ENCODE measurements at regions not wholly inside any gene's neighbourhood (a gene's known extent, or its start where the extent isn't known, plus 50 kb on each side); places are given as distances from the start of the nearest gene placed in this dataset.

DNA sequence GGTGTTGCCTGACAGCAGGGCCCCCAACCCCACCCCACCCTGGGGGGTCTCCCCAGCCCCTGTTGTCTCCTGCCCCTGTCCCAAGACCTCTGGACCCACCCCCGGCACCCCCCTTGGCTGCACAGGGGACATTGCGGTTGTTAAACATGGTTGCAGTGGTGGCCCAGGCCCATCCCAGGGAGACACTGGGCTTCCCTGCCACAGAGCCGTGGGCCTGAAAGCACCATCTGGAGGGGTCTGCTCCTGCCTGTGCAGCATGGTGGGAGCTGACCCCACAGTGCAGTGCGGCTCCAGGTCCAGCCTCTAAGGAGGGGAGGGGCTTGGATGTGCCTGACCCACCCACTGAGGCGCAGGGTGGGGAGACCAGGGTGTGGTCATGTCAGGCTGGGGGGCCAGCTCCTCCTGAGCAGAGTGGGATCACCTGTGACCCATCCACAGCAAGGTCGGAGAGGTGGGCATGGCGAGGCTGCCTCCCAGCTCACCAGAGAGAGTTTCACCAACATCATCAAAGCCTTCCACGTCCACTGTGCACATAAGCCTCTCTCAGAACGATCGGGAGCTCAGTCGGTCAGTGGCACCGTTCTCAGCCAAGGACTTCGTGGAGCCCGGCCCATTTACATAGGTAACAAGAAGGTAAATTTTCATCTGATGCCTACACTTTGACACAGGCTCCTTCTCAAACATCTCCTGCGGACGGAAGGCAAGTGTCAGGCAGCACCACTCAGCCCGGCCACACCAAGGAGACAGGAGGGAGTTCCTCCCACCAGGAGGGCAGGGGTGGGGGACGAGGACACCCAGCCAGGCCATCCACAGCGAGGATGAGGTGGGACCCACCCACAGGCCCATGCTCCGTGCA, 201.1 kb downstream of the BRD1 start (continued):
- TF ChIP-seq ZBTB33 (IDR thresholded peaks at IDR 0.05; ENCODE audit: extremely low read depth, insufficient replicate concordance, low read length) (no peak), CBX3 (IDR thresholded peaks at IDR 0.05; ENCODE audit: low read depth) (no peak)

DNA sequence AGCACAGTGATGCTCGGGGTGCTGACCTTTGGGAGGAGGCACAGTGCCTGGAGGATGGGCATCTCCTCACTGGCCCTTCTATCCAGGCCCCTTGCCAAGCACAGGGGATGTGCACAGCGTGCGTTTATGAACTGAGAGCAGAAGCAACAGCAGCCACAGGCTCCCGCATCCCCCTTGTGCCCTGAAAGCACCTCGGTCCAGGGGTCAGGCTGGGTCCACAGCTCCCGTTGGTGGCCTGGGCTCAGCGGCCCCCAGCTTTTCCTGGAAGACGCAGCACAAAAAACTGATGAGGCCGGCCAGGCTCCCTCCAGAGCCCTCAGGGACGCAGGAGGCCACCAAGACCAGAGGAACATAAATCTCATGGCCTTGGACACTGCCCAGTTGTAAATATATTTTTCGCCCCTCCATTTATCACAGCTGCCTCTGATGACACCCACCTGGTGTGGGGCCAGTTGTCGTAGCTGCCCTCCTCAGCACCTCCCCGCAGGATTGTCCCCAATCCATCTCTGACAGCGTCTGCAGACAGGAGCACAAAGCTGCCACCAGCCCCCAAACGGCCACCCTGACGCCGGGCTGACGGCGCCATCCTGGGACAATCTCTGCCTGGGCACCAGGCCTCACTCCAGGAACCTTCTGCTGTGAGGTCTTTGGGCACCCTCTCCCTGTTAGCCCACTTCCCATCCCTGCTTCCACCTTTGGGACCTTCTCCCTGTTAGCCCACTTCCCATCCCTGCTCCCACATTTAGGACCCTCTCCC, 203.1 kb downstream of the BRD1 start:
- Histone ChIP-seq H3K79me2 (ENCODE audit: insufficient read depth, low read length) (peaks cover 64% of the 10 kb centered on the region), H3K9ac (ENCODE audit: low read length) (no peak overlapping the region), H3K27ac (ENCODE audit: low read depth, low read length) (no peak overlapping the region), H3K4me2 (ENCODE audit: low read length) (no peak overlapping the region), H3K4me3 (replicated peaks in 1 of 2; ENCODE audit: low read depth in 1 of 2, low read length in 2 of 2) (no peak overlapping the region), H3K9me3 (ENCODE audit: control insufficient read depth in 1 of 2, insufficient read depth in 1 of 2, low read depth in 1 of 2, low read length in 2 of 2) (no peaks in the 10 kb centered on the region), H3K4me1 (ENCODE audit: control insufficient read depth in 1 of 2, insufficient read depth in 2 of 2, low read length in 2 of 2) (no peaks in the 10 kb centered on the region), H3K36me3 (ENCODE audit: control insufficient read depth in 1 of 2, insufficient read depth in 2 of 2, low read length in 2 of 2) (no peaks in the 10 kb centered on the region), H2AFZ (ENCODE audit: low read depth, low read length, poor library complexity, severe bottlenecking) (no peak overlapping the region), H3K27me3 (ENCODE audit: insufficient read depth, low read length) (no peaks in the 10 kb centered on the region), H3K9me2 (ENCODE audit: insufficient read depth) (no peaks in the 10 kb centered on the region), H4K20me1 (ENCODE audit: insufficient read depth) (no peaks in the 10 kb centered on the region)
- RAD21 ChIA-PET (ENCODE audit: low non-redundant PET in 1 of 2, low total read pairs in 2 of 2, uncharacterized antibody in 2 of 2, unreplicated experiment in 2 of 2) = no interaction called here
- intact Hi-C loops (cut with micrococcal nuclease) = no loop called here
- ATAC-seq = no peak
- POLR2A ChIA-PET = no interaction called here
- no TSS peak for BruUV-seq (replicated peaks)
- CTCF ChIA-PET = no interaction called here
- DNase-seq (ENCODE audit: low read depth, low spot score) = no peak
- TF ChIP-seq FOSL1 (IDR thresholded peaks at IDR 0.05; ENCODE audit: low read depth) = no peak
- TF ChIP-seq SIN3A (IDR thresholded peaks at IDR 0.05; ENCODE audit: low read depth) = no peak
- no peak for TF ChIP-seq MAX (IDR thresholded peaks at IDR 0.05)
- no peak for TF ChIP-seq EZH2phosphoT487 (IDR thresholded peaks at IDR 0.05; ENCODE audit: borderline replicate concordance)
- TF ChIP-seq CBX3 (IDR thresholded peaks at IDR 0.05; ENCODE audit: low read depth) = no peak
- TF ChIP-seq, protein P1, sequence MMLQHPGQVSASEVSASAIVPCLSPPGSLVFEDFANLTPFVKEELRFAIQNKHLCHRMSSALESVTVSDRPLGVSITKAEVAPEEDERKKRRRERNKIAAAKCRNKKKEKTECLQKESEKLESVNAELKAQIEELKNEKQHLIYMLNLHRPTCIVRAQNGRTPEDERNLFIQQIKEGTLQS (IDR thresholded peaks at IDR 0.05) = no peak
- TF ChIP-seq SP1 (IDR thresholded peaks at IDR 0.05; ENCODE audit: low read depth) = no peak
- TF ChIP-seq ZFX (IDR thresholded peaks at IDR 0.05) = no peak
- TF ChIP-seq EGR1 (IDR thresholded peaks at IDR 0.05; ENCODE audit: low read depth) = no peak
- TF ChIP-seq REST (IDR thresholded peaks at IDR 0.05; ENCODE audit: low read depth) = no peak
- TF ChIP-seq RAD21 (IDR thresholded peaks at IDR 0.05; ENCODE audit: low read depth) = no peak
- no peak for TF ChIP-seq CEBPB (IDR thresholded peaks at IDR 0.05; ENCODE audit: low read depth)
- no peak for TF ChIP-seq ZNF274 (IDR thresholded peaks at IDR 0.05; ENCODE audit: low read depth, low read length)
- TF ChIP-seq YY1 (IDR thresholded peaks at IDR 0.05; ENCODE audit: extremely low read depth, insufficient replicate concordance, low read depth, low read length) = no peak
- TF ChIP-seq ZBTB33 (IDR thresholded peaks at IDR 0.05; ENCODE audit: extremely low read depth, insufficient replicate concordance, low read length) = no peak
